ENCODE measurements at regions not wholly inside any gene's neighbourhood (a gene's known extent, or its start where the extent isn't known, plus 50 kb on each side); places are given as distances from the start of the nearest gene placed in this dataset.

GRCh38 chr5:30063503-30063902 lies 1130.0 kb upstream of the CDH6 start:
- no peaks in the 10 kb centered on the region for H3K27me3 ChIP-seq
- H3K36me3 ChIP-seq = no peaks in the 10 kb centered on the region
- no peak for DNase-seq (ENCODE audit: extremely low spot score)
- intact Hi-C loops (cut with DNase I) = no loop called here
- no peak for TF ChIP-seq EP300 (IDR thresholded peaks at IDR 0.05)
- TF ChIP-seq POLR2AphosphoS5 (IDR thresholded peaks at IDR 0.05) = no peak
- no peak for TF ChIP-seq CTCF (IDR thresholded peaks at IDR 0.05)
- no peak for TF ChIP-seq POLR2A (IDR thresholded peaks at IDR 0.05; ENCODE audit: low read depth)
- no peak overlapping the region for H3K4me3 ChIP-seq
- H3K4me1 ChIP-seq = no peaks in the 10 kb centered on the region
- no peaks in the 10 kb centered on the region for H3K9me3 ChIP-seq
- H3K27ac ChIP-seq (replicated peaks in 1 of 4) = no peak overlapping the region

GRCh38 chr5:30051976-30052375 lies 1141.5 kb upstream of the CDH6 start:
- H3K9me3 ChIP-seq = no peaks in the 10 kb centered on the region
- H3K27me3 ChIP-seq = no peaks in the 10 kb centered on the region
- WGBS = 66% methylated on average over 2 of the region's 2 CpGs
- no peaks in the 10 kb centered on the region for H3K4me1 ChIP-seq
- DNase-seq (ENCODE audit: extremely low spot score) = no peak
- no peak overlapping the region for H3K27ac ChIP-seq (replicated peaks in 1 of 4)
- H3K36me3 ChIP-seq = no peaks in the 10 kb centered on the region
- TF ChIP-seq CTCF (IDR thresholded peaks at IDR 0.05) (no peak), EP300 (IDR thresholded peaks at IDR 0.05) (no peak), POLR2AphosphoS5 (IDR thresholded peaks at IDR 0.05) (no peak), POLR2A (IDR thresholded peaks at IDR 0.05; ENCODE audit: low read depth) (no peak)
- H3K4me3 ChIP-seq = no peak overlapping the region
- intact Hi-C loops (cut with DNase I) = no loop called here

- DNase-seq (ENCODE audit: extremely low spot score) = no peak
- no peaks in the 10 kb centered on the region for H3K27me3 ChIP-seq
- H3K4me1 ChIP-seq = no peaks in the 10 kb centered on the region
- H3K36me3 ChIP-seq = no peaks in the 10 kb centered on the region
- H3K9me3 ChIP-seq = no peaks in the 10 kb centered on the region
- TF ChIP-seq EP300 (IDR thresholded peaks at IDR 0.05) = no peak
- 74% methylated on average over 8 of the region's 8 CpGs for WGBS
- H3K4me3 ChIP-seq = no peak overlapping the region
- H3K27ac ChIP-seq (replicated peaks in 1 of 4) = no peak overlapping the region
- intact Hi-C loops (cut with DNase I) = no loop called here
These were observed 1143.2 kb upstream of the CDH6 start for GRCh38 chr5:30050056-30050815.

GRCh38 chr5:30042677-30043076 lies 1150.8 kb upstream of the CDH6 start:
- Histone ChIP-seq H3K27me3 (no peaks in the 10 kb centered on the region), H3K4me3 (no peak overlapping the region), H3K27ac (replicated peaks in 1 of 4) (no peak overlapping the region), H3K4me1 (no peaks in the 10 kb centered on the region), H3K9me3 (no peaks in the 10 kb centered on the region), H3K36me3 (no peaks in the 10 kb centered on the region)
- intact Hi-C loops (cut with DNase I) = no loop called here
- 76% methylated on average over 9 of the region's 10 CpGs for WGBS
- no peak for TF ChIP-seq POLR2A (IDR thresholded peaks at IDR 0.05; ENCODE audit: low read depth)
- TF ChIP-seq EP300 (IDR thresholded peaks at IDR 0.05) = no peak
- no peak for TF ChIP-seq CTCF (IDR thresholded peaks at IDR 0.05)
- no peak for TF ChIP-seq POLR2AphosphoS5 (IDR thresholded peaks at IDR 0.05)
- DNase-seq (ENCODE audit: extremely low spot score) = no peak

GRCh38 chr5:30041831-30042385 lies 1151.6 kb upstream of the CDH6 start:
- no peaks in the 10 kb centered on the region for H3K4me1 ChIP-seq
- H3K9me3 ChIP-seq = no peaks in the 10 kb centered on the region
- no peak for TF ChIP-seq POLR2AphosphoS5 (IDR thresholded peaks at IDR 0.05)
- no peak for TF ChIP-seq CTCF (IDR thresholded peaks at IDR 0.05)
- no peak overlapping the region for H3K27ac ChIP-seq (replicated peaks in 1 of 4)
- DNase-seq (ENCODE audit: extremely low spot score) = no peak
- no peaks in the 10 kb centered on the region for H3K36me3 ChIP-seq
- intact Hi-C loops (cut with DNase I) = no loop called here
- WGBS = 83% methylated on average over 4 of the region's 7 CpGs
- H3K4me3 ChIP-seq = no peak overlapping the region
- H3K27me3 ChIP-seq = no peaks in the 10 kb centered on the region
